HG03045 (cell line): ENCODE measurements at regions not wholly inside any gene's neighbourhood (a gene's known extent, or its start where the extent isn't known, plus 50 kb on each side); places are given as distances from the start of the nearest gene placed in this dataset.
"Not testable (repeated sequence)": the region's sequence is repeated elsewhere in the genome, so short reads cannot be mapped to it uniquely, and the experiment has no call there.

Source experiments
- ATAC-seq: cut with Tn5 transposase; IDR thresholded peaks from one replicate; pipeline ENCODE4 v1.9.1; 2021; ENCODE audit warnings: mild to moderate bottlenecking, moderate library complexity; ENCODE audit not compliant: unreplicated experiment

GRCh38 chr13:80523134-80523533 is 182.2 kb upstream of the SPRY2 start:
- no peak for ATAC-seq

DNA sequence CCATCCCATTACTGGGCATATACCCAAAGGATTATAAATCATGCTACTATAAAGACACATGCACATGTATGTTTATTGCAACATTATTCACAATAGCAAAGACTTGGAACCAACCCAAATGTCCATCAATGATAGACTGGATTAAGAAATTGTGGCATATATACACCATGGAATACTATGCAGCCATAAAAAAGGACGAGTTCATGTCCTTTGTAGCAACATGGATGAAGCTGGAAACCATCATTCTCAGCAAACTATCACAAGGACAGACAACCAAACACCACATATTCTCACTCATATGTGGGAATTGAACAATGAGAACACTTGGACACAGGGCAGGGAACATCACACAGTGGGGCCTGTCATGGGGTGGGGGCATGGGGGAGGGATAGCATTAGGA is 181.5 kb upstream of the SPRY2 start:
- ATAC-seq = not testable (repeated sequence)

GRCh38 chr13:80516818-80517348 is 176.0 kb upstream of the SPRY2 start:
- ATAC-seq = no peak

DNA sequence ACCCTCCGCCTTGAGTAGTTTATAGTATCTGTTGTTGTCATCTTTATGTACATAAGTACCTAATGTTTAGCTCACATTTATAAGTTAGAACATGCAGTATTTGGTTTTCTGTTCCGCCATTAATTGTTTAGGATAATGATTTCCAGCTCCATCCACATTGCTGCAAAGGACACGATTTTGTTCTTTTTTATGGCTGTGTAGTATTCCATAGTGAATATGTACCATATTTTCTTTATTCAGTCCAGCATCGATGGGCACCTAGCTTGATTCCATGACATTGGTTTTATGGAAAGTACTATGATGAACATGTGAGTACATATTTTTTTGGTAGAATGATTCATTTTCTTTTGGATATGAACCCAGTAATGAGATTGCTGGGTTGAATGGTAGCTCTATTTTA is 174.4 kb upstream of the SPRY2 start:
- no peak for ATAC-seq

- ATAC-seq = no peak
These were observed 172.3 kb upstream of the SPRY2 start for GRCh38 chr13:80513196-80513595.

DNA sequence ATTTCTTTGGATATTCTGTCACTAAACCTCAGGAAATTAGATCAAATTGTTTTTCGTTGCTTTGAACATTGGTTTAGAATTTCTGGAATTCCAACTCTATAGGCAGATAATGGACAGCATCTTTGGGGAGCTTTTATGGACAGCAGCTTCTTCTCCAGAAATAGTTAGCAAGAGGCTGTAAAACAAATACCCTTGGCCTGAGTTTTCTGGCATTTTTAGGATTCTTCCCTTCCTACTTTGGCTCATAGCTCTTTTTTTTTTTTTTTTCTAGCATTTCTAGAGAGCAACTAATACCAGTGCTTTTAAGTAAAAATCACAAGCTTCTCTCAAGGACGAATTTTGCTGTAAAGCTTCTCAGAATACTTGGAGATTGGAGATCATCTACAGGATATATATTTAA is 169.8 kb upstream of the SPRY2 start:
- no peak for ATAC-seq

DNA sequence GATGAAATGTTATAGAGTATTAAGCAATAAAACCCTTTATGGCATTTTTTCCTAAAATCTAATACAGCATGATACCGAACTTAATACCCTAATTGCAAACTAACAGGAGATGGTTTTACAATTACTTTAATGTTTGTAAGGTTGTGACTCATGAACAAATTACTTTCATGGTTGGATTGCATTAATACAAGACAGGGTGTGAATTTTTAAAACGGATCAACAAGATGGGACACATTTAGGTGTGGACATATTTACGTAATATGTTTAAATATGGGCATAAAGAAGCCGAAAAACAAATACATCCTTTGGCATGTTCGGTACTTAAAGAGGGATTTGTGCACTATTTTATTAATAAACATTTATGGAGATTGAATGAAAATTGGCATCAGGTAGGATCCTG is 168.3 kb upstream of the SPRY2 start:
- no peak for ATAC-seq

DNA sequence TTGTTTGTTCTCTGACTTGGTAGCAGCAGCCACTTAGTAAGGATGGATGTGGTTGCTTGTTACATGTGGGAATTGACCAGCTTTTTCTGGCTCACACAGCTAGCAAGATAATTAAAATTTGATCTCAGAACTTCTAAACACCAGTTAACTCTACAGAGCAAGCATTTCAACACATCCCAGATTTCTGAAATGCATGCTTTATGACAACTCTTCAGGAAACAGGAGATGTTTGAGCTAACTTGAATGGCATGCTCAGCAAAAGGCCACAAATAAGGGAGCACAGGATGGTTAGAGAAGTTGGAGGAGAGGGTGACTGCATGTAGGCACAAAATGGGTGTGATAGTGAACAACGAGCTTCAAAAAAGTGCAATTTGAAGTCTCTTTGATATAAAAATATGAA is 167.1 kb upstream of the SPRY2 start:
- no peak for ATAC-seq

DNA sequence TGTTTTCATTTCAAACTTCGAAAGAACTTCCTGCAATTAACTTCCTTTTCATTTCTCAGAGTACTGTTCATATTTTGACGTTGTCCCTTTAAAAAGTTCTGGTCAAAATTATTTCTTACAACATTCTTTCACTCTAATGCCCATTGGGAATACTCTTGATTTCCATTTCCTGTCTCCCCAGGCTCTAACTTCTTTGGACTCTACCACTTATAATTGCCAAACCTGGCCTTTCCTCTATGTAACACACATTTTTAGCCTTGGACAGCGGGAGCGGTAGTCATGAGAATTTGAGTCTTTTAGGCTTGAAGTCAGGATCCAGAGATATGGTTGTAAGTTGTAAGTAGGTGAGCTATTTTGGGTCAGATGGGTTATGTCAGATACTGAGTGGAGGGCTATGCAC is 163.5 kb upstream of the SPRY2 start:
- ATAC-seq = no peak

DNA sequence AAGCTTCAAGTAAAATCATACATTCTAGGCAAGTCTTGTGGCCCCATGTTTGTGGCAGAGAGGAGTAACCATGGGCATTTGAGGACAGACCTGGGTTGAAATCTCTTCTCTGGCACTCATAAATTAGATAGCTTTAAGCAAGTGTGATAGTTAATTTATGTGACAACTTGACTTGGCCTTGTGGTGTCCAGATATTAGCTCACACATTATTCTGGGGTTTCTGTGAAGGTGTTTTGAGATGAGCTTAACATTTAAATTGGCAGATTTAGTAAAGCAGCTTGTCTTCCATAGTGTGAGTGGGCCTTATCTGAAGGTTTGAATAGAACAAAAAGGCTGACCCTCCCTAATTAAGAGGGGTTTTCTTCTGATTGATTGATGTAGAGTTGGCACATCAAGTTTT is 161.4 kb upstream of the SPRY2 start:
- ATAC-seq = no peak

DNA sequence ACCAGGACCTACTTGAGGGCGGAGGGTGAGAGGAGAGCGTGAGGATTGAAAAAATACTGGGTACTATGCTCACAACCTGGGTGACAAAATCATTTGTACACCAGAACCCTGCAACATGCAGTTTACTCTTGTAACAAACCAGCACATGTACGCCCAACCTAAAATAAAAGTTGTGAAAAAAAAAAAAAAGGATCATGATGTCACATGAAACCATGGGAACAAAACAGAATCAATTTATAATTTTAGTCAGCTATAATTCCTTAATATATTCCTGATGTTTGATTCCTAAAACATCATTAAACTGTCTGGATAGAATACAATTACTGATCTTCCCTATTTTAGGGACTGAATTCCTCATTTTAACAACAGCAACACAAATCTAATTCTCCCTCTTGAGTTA is 160.6 kb upstream of the SPRY2 start:
- ATAC-seq = no peak

- no peak for ATAC-seq
These were observed 158.8 kb upstream of the SPRY2 start for GRCh38 chr13:80499536-80500290.

DNA sequence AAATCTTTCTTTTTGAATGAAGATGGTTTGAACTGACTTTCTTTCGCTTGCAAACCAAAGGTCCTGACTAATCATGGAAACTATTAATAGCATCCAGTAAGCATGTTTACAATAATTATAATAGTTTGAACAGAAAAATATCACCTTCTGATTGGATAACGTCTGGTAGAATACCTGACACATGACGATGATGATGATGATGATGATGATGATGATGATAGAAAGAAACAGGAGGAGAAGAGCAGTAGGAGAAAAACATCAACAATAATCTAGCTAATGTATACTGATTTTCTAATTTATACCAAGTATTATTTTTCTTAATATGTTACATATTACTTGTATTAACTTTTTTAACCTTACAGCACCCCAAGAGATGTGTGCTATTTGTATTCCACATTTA is 157.5 kb upstream of the SPRY2 start:
- no peak for ATAC-seq

GRCh38 chr13:80497978-80498377 is 157.1 kb upstream of the SPRY2 start:
- ATAC-seq = no peak

DNA sequence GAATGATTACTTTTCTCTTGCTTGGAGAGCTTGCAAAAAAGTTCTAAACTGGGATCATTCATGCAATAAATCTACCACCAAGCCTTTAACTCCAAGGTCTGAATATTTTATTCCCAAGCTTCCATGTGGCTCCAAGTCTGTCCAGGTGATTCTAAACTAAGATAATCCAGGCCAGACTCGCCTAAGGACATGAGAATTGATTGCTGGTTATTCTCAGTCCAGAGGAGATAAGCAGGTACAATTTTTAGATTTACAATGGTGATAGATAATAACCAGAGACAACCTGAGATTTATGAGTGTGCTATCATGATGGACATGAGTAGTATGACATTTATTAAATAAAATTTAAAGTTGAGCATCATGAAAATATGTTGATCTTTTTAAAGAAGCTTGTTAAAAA is 156.5 kb upstream of the SPRY2 start:
- ATAC-seq = no peak

GRCh38 chr13:80496721-80497397 is 155.9 kb upstream of the SPRY2 start:
- ATAC-seq = no peak

- ATAC-seq = not testable (repeated sequence)
These were observed 149.6 kb upstream of the SPRY2 start for GRCh38 chr13:80490491-80490943.

DNA sequence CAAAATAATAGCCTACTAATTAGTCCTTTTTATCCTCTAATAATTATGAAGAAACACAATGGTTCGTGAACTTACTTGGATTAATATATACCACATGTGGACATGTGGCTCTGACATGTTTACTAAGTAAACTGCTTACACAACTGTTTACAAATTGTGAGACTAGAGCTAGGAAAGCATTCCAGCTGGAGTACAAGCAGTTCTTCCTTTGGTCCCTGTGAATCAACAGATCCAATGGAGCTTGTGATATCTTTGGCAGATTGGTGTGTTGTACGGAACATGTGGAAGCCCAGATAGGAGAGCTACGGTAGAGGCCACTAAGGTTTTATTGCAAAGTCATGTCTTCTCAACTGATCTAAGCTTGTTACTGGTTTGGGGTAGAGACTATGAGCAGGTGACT is 145.5 kb upstream of the SPRY2 start:
- ATAC-seq = no peak

GRCh38 chr13:80483157-80483556 is 142.2 kb upstream of the SPRY2 start:
- no peak for ATAC-seq

DNA sequence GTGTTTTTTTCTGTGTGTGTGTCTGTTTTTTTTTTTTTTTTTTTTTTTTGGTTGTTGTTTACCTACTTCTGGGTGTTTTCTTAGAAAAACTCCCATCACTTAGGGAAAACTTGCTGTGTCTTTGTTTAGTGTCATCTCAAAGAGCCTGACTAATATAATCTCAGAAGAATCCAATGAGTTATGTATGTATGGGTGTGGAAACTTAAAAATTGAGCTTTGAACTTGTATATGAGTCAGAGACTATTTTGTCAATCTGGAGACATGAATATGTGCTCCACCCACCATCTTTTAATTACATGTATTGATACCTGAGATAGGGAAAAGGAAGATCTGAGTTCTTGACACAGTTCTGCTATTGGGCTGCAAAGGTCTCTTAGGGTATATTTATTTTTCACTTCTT is 140.7 kb upstream of the SPRY2 start:
- no peak for ATAC-seq

GRCh38 chr13:80477661-80478443 is 136.9 kb upstream of the SPRY2 start:
- no peak for ATAC-seq

DNA sequence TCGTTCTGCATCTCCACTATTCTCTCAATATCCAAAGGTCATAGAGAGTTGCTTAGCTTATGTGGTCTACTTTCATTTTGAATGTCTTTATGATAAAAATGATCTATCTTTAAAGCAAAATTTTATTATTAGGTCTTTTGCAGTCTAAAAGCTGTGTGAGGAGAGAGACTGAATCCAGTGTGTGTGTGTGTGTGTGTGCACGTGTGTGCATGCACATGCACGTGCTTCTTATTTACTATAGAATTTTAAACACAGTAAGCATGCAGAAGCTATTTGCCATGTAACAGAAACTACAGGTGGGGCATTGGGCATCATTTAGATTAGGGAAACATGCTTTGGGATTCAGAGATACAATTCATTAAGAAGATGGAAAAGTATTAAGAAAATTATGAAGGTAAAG is 136.0 kb upstream of the SPRY2 start:
- no peak for ATAC-seq
